ENCODE measurements at regions not wholly inside any gene's neighbourhood (a gene's known extent, or its start where the extent isn't known, plus 50 kb on each side); places are given as distances from the start of the nearest gene placed in this dataset.

DNA sequence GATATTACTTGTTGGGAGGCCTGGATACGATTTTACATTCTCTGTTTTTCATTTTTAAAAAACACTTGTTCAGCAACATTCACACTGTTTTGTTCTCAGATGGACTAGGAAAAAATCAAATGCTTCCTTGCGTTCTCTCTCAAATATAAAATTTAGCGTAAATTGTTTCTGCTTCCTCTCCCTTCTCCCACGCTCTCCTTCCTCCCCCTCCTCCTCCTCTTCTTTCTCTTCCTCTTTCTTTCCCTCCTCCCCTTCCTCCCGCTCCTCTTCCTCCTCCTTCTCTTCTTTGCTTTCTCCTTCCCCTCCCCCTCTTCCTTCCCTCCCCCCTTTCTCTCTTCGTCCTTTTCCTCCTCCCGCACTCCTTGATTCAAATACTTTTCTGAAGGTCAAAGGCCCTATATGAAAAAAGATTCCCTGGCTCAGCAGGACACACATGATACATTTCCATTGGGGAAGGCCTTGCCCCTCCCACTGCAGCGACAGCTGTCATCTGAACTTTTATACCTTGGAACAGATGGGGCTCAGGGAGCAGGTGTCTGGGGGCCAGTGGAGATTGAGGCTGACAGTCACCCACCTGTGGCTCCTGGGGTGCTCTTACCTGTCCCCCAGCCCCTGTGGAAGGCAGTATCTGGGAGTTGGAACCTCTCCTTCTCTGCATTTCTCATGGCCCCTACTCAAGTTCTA lies 99.4 kb upstream of the SDK2 start:
- DNase-seq (ENCODE audit: low spot score), result no peak
- TF ChIP-seq, protein P1, sequence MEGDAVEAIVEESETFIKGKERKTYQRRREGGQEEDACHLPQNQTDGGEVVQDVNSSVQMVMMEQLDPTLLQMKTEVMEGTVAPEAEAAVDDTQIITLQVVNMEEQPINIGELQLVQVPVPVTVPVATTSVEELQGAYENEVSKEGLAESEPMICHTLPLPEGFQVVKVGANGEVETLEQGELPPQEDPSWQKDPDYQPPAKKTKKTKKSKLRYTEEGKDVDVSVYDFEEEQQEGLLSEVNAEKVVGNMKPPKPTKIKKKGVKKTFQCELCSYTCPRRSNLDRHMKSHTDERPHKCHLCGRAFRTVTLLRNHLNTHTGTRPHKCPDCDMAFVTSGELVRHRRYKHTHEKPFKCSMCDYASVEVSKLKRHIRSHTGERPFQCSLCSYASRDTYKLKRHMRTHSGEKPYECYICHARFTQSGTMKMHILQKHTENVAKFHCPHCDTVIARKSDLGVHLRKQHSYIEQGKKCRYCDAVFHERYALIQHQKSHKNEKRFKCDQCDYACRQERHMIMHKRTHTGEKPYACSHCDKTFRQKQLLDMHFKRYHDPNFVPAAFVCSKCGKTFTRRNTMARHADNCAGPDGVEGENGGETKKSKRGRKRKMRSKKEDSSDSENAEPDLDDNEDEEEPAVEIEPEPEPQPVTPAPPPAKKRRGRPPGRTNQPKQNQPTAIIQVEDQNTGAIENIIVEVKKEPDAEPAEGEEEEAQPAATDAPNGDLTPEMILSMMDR (IDR thresholded peaks at IDR 0.05), result no peak
- no peak for ATAC-seq (ENCODE audit: low FRiP score)

DNA sequence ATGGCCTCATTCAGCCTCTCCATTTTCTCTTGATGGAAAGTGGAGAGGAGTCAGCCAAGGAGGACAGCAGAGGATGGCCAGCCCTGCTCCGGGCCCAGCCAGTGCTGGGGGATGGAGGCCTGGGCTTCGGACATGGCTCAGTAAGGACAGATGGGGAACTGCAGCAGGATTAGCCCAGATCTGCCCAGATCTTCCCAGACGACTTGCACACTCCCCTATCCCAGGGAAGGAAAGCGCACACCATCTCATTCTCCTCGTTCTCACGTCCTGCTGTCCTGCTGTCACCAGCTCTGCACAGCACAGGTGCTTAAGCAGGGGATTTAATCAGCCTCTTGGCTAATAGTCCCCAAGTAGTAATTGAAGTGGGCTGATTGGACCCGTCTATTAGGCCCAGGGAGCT lies 100.2 kb upstream of the SDK2 start:
- TF ChIP-seq, protein P1 (IDR thresholded peaks at IDR 0.05), result no peak
- DNase-seq (ENCODE audit: low spot score) (no peak), ATAC-seq (ENCODE audit: low FRiP score) (no peak)

DNA sequence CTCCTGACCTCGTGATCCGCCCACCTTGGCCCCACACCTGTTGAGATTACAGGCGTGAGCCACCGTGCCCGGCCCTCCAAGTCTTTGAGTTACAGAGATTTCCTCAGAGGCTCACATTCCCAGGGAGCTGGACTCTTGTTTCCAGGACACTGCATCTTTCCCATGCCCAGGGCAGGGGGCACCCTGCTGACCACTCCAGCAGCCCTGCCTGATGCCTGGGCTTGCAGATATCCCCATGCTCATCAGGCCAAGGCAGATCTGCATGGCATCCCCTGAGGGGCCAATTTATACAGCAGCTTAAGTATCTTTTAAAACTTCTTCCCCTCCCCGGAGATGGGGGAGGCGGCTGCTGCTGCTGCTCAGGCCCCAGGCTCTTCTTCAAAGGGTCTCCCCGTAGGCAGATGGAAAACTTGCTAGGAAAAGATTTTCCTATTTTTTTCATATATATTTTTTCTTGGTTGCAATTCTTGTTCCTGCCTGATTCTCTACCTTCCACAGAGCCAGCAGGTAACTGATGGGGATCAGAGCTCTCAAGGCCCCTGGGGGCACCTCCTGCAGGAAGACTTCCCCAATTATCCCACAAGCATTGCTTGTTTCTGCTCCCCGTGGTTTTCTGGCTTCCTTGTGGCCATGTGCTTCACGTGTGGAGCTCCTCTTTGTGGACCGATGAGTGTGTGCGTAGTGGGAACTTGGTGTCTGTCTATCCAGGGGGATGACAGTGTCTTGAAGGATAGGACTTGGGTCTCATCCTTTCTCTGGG lies 102.2 kb upstream of the SDK2 start:
- TF ChIP-seq, protein P1 (IDR thresholded peaks at IDR 0.05), result no peak
- ATAC-seq (ENCODE audit: low FRiP score) (no peak), DNase-seq (ENCODE audit: low spot score) (no peak)

DNA sequence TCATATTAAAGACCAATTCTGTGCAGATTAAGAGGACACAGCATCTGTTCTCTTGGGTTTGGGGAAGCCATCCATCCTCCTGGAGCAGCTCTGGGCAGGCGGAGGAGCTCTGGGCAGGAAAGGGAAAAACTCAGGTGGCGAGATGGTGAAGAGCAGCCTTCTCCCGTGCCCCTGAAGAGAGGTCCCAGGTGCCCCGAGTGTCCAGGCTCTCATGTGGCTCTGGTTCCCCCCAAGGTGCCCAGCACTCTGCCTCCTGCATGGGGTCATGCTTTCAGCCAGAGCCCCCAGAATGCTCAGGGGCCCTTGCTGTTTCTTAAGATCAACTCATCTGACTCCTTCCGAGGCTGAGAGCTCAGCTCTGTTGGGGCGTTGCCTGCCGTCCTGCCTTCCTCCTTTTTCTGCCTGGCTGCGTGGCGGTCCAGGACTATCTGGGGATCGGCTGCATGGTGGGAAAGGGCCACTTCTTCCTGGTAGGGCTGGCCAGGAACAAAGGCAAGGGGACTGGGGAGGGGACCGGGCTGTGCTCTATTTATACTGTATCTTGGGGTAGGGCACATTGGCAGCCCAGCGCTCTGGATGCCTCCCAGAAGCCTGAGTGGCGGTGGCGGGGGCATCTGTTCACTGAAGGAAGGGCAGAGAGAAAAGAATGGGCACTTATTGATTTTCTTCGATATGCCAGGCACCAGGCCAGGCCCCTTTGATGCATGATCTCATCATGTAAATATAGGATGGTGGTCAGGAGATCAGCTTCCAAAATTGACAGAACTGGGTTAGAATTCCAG lies 103.2 kb upstream of the SDK2 start:
- TF ChIP-seq, protein P1 (IDR thresholded peaks at IDR 0.05), result no peak
- DNase-seq (ENCODE audit: low spot score), result no peak
- ATAC-seq (ENCODE audit: low FRiP score), result no peak

DNA sequence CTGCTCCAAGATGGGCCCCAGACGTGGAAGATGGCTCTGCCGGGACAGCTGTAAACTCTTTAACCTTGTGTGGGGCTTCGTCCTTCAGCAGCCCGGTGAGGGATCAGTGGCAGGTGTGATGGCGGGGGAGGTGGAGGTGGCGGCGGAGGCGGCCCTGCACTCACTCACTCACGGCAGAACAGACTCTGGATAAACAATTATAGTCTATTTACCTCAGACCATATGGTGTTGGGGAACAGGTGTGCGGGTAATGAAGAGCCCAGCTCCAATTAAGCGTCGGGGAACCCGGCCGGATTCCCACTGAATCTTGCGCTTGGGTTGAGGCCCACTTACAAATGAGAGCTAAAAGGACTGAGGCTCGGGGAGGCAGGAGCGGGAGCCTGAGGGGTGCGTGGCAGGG lies 104.3 kb upstream of the SDK2 start:
- TF ChIP-seq, protein P1 (IDR thresholded peaks at IDR 0.05), result no peak
- no peak for DNase-seq (ENCODE audit: low spot score)
- no peak for ATAC-seq (ENCODE audit: low FRiP score)

DNA sequence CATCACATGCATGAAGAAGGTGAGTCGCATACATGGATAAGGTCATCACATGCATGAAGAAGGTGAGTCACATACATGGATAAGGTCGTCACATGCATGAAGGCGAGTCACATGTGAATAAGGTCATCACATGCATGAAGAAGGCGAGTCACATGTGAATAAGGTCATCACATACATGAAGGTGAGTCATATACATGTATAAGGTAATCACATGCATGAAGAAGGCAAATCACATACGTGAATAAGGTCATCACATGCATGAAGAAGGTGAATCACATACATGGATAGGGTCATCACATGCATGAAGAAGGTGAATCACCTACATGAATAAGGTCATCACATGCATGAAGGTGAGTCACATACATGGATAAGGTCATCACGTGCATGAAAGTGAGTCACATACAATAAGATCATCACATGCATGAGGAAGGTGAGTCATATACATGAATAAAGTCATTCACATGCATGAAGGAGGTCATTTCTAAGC lies 105.1 kb upstream of the SDK2 start:
- DNase-seq (ENCODE audit: low spot score) (no peak), ATAC-seq (ENCODE audit: low FRiP score) (no peak)
- TF ChIP-seq, protein P1 (IDR thresholded peaks at IDR 0.05), result no peak

All from omental fat pad (tissue), 3 donors.